Activated naive CD4-positive, alpha-beta T cell treated with anti-CD3 and anti-CD28 coated beads for 36 hours (primary cell): ENCODE measurements at regions not wholly inside any gene's neighbourhood (a gene's known extent, or its start where the extent isn't known, plus 50 kb on each side); places are given as distances from the start of the nearest gene placed in this dataset.
"Not testable (repeated sequence)": the region's sequence is repeated elsewhere in the genome, so short reads cannot be mapped to it uniquely, and the experiment has no call there.

Experiments used
- CTCF ChIA-PET: fragments of 350-600 bp; sonication (Branson Sonifier 250); formaldehyde crosslinking; loops from one replicate; lab custom pipeline; 2021; ENCODE audit warnings: antibody characterized with exemption; lab: Charles Lee
- DNase-seq: peaks from one replicate; pipeline ENCODE4 v3.0.0-alpha.2; 2020
- H3K27ac Mint-ChIP-seq: one replicate; pipeline ENCODE4 v1.8.0; 2021; ENCODE audit warnings: mild to moderate bottlenecking, mixed read lengths
- H3K27me3 Mint-ChIP-seq: one replicate; pipeline ENCODE4 v1.8.0; 2021; ENCODE audit warnings: low read depth, mixed read lengths
- H3K36me3 Mint-ChIP-seq: one replicate; pipeline ENCODE4 v1.8.0; 2021; ENCODE audit warnings: low read depth, mixed read lengths
- H3K4me1 Mint-ChIP-seq: one replicate; pipeline ENCODE4 v1.8.0; 2021; ENCODE audit warnings: low read depth, mixed read lengths
- H3K4me3 Mint-ChIP-seq: one replicate; pipeline ENCODE4 v1.8.0; 2021; ENCODE audit warnings: mild to moderate bottlenecking, moderate library complexity, mixed read lengths
- H3K9me3 Mint-ChIP-seq: one replicate; pipeline ENCODE4 v1.8.0; 2021; ENCODE audit warnings: mixed read lengths
- intact Hi-C: fragments of 100-400 bp; cut with micrococcal nuclease; formaldehyde crosslinking; loops from one replicate; pipeline ENCODE4 v1.15.1; 2023

- CTCF ChIA-PET, H3K9me3 Mint-ChIP-seq, H3K4me1 Mint-ChIP-seq, H3K27me3 Mint-ChIP-seq, H3K27ac Mint-ChIP-seq, H3K4me3 Mint-ChIP-seq, DNase-seq, H3K36me3 Mint-ChIP-seq: not testable (repeated sequence)
- intact Hi-C loops, result loop anchor here (10.0 kb wide), 1 partner anchor 135 kb away; no protein-coding TSS in a partner anchor
Measured at GRCh38 chr7:101679653-101680173, 50.6 kb upstream of the MYL10 start.

- Mint-ChIP-seq H3K4me1 (no peaks in the 10 kb centered on the region), H3K9me3 (no peaks in the 10 kb centered on the region), H3K27ac (no peak overlapping the region), H3K27me3 (no peaks in the 10 kb centered on the region), H3K36me3 (no peaks in the 10 kb centered on the region), H3K4me3 (no peak overlapping the region)
- DNase-seq, result no peak
- CTCF ChIA-PET, result interaction anchor here (1.5 kb wide), 1 partner anchor 557 kb away, joined by 3 read pairs; no protein-coding TSS in a partner anchor
- intact Hi-C loops, result loop anchor here (10.0 kb wide), 1 partner anchor 136 kb away; no protein-coding TSS in a partner anchor
Measured at GRCh38 chr7:101680406-101681145, 51.5 kb upstream of the MYL10 start.

- H3K4me3 Mint-ChIP-seq, result no peak overlapping the region
- no peak overlapping the region for H3K27ac Mint-ChIP-seq
- no peaks in the 10 kb centered on the region for H3K27me3 Mint-ChIP-seq
- no peak for DNase-seq
- CTCF ChIA-PET, result interaction anchor here (0.6 to 1.5 kb wide), 2 partner anchors 114 to 556 kb away, joined by 3 read pairs; no protein-coding TSS in a partner anchor
- H3K4me1 Mint-ChIP-seq, result no peaks in the 10 kb centered on the region
- intact Hi-C loops, result loop anchor here (10.0 kb wide), 1 partner anchor 137 kb away; no protein-coding TSS in a partner anchor
- H3K36me3 Mint-ChIP-seq, result no peaks in the 10 kb centered on the region
- H3K9me3 Mint-ChIP-seq, result no peaks in the 10 kb centered on the region
Measured at GRCh38 chr7:101681170-101682007, 52.3 kb upstream of the MYL10 start.

DNA sequence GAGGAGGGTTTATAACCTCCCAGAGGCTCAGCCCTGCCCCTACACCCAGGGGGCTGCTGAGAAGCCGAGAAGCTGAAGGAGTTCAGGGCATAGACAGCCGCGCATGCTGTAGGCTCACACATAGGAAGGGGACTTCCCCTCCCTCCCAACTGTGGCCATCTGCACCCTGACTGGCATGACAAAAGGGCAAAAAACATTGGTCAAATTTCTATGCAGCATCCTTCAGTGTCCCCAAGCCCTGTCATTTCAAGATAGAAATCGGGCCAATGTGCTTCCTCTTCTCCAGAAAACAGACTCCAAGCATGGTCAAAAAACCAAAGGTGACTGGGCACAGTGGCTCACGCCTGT, 55.9 kb upstream of the MYL10 start:
- DNase-seq, result no peak
- no peak overlapping the region for H3K27ac Mint-ChIP-seq
- H3K9me3 Mint-ChIP-seq, result no peaks in the 10 kb centered on the region
- no peaks in the 10 kb centered on the region for H3K4me1 Mint-ChIP-seq
- no peaks in the 10 kb centered on the region for H3K36me3 Mint-ChIP-seq
- intact Hi-C loops, result loop anchor here (10.0 kb wide), 1 partner anchor 140 kb away; no protein-coding TSS in a partner anchor
- CTCF ChIA-PET, result no interaction called here
- no peak overlapping the region for H3K4me3 Mint-ChIP-seq
- H3K27me3 Mint-ChIP-seq, result no peaks in the 10 kb centered on the region

DNA sequence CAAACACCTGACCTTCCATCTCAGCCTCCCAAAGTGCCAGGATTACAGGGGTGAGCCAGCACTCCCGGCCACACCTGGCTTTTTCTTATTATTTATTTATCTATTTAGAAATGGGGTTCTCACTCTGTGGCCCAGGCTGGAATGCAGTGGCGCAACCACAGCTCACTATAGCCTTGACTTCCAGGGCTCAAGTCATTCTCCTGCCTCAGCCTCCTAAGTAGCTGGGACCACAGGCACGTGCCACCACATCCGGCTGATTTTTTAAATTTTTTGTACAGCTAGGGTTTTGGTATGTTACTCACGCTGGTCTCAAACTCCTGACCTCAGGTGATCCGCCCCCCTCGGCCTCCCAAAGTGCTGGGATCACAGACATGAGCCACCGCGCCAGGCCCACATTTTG, 56.9 kb upstream of the MYL10 start:
- DNase-seq, result no peak
- intact Hi-C loops, result loop anchor here (10.0 kb wide), 1 partner anchor 141 kb away; no protein-coding TSS in a partner anchor
- CTCF ChIA-PET, result interaction anchor here (0.9 kb wide), 1 partner anchor 551 kb away, joined by 3 read pairs; no protein-coding TSS in a partner anchor
- Mint-ChIP-seq H3K9me3 (no peaks in the 10 kb centered on the region), H3K27me3 (no peaks in the 10 kb centered on the region), H3K27ac (no peak overlapping the region), H3K4me3 (no peak overlapping the region), H3K36me3 (no peaks in the 10 kb centered on the region), H3K4me1 (no peaks in the 10 kb centered on the region)

- H3K9me3 Mint-ChIP-seq, result no peaks in the 10 kb centered on the region
- H3K27me3 Mint-ChIP-seq, result no peaks in the 10 kb centered on the region
- no peak for DNase-seq
- no peaks in the 10 kb centered on the region for H3K4me1 Mint-ChIP-seq
- H3K36me3 Mint-ChIP-seq, result no peaks in the 10 kb centered on the region
- no peak overlapping the region for H3K4me3 Mint-ChIP-seq
- CTCF ChIA-PET, result no interaction called here
- intact Hi-C loops, result loop anchor here (10.0 kb wide), 1 partner anchor 142 kb away; no protein-coding TSS in a partner anchor
- H3K27ac Mint-ChIP-seq, result no peak overlapping the region
Measured at GRCh38 chr7:101687081-101687480, 58.0 kb upstream of the MYL10 start.

GRCh38 chr7:101687791-101688182, 58.7 kb upstream of the MYL10 start:
- CTCF ChIA-PET, result interaction anchor here (1.0 to 1.5 kb wide), 2 partner anchors 10 to 89 kb away, joined by 3 read pairs; no protein-coding TSS in a partner anchor
- no peaks in the 10 kb centered on the region for H3K27me3 Mint-ChIP-seq

DNA sequence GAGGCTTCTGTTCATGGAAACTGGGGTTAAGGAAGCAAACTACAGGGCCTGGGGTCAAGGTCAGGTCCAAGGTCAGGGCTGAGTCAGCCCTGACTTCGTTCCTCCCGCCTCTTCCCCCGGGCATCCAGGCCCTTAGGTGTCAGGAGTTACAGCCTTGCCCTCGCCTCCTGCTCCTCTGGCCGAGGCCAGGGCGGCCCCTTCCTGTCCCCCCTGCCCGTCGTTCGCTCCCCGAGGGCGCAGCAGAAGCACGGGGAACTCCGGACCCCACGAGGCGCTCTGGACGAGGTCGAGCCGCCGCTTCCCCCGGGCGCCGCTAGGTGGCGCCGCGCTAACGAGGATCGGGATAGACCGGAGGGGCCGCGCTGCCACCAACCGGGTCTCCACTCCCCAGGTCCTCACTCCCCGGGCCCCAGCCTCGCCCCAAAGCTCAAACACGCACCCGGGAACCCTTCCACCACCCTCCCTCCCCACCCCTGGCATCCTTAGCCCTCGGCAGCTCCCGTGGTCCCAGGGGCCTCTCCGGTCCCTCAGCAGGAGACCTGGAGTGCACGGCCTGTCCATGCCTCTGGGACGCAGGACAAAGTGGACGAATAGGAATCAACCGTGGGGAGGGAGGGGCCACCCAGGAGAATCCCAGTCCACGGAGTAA, 59.2 kb upstream of the MYL10 start:
- Mint-ChIP-seq H3K4me1 (no peaks in the 10 kb centered on the region), H3K4me3 (no peak overlapping the region), H3K9me3 (no peaks in the 10 kb centered on the region), H3K27me3 (no peaks in the 10 kb centered on the region), H3K27ac (no peak overlapping the region), H3K36me3 (no peaks in the 10 kb centered on the region)
- CTCF ChIA-PET, result interaction anchor here (0.6 to 1.5 kb wide), 5 partner anchors 10 to 131 kb away, joined by 3 to 6 read pairs (median 3); no protein-coding TSS in a partner anchor
- intact Hi-C loops, result loop anchor here (1.0 to 10.0 kb wide), 5 partner anchors 86 to 584 kb away; no protein-coding TSS in a partner anchor
- peak; percentile 84 for DNase-seq

More at GRCh38 chr7:101687791-101688182, 58.7 kb upstream of the MYL10 start:
- Mint-ChIP-seq H3K9me3 (no peaks in the 10 kb centered on the region), H3K4me3 (no peak overlapping the region), H3K27ac (no peak overlapping the region), H3K36me3 (no peaks in the 10 kb centered on the region), H3K4me1 (no peaks in the 10 kb centered on the region)
- DNase-seq, result no peak
- intact Hi-C loops, result loop anchor here (1.0 to 10.0 kb wide), 5 partner anchors 85 to 585 kb away; no protein-coding TSS in a partner anchor

- Mint-ChIP-seq H3K36me3 (no peaks in the 10 kb centered on the region), H3K27me3 (no peaks in the 10 kb centered on the region), H3K9me3 (no peaks in the 10 kb centered on the region), H3K4me1 (no peaks in the 10 kb centered on the region), H3K4me3 (no peak overlapping the region), H3K27ac (no peak overlapping the region)
- DNase-seq, result no peak
- intact Hi-C loops, result loop anchor here (1.0 to 10.0 kb wide), 5 partner anchors 87 to 583 kb away; no protein-coding TSS in a partner anchor
- CTCF ChIA-PET, result interaction anchor here (0.6 to 1.5 kb wide), 7 partner anchors 11 to 130 kb away, joined by 3 to 6 read pairs (median 3); no protein-coding TSS in a partner anchor
Measured at GRCh38 chr7:101688995-101689907, 60.2 kb upstream of the MYL10 start.

DNA sequence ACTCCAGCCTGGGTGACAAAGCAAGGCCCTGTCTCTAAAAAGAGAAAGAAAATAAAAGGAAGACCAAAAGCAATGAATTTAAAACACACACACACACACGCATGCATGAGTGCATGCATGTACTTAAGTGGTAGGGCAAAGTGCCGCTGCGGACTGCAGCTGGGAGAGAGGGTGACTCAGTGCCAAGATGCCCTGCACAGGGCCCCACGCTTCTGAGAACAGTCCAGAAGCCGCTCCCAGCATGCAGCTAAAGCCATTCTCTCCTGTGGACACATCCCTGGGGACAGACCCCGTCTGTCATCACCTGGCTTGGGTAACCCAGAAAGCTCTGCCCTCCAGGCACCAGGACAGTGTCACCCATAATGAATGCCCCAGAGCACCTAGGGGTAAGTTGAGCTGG, 61.0 kb upstream of the MYL10 start:
- H3K36me3 Mint-ChIP-seq, result no peaks in the 10 kb centered on the region
- DNase-seq, result no peak
- no peak overlapping the region for H3K27ac Mint-ChIP-seq
- intact Hi-C loops, result no loop called here
- no peaks in the 10 kb centered on the region for H3K9me3 Mint-ChIP-seq
- H3K27me3 Mint-ChIP-seq, result no peaks in the 10 kb centered on the region
- no peaks in the 10 kb centered on the region for H3K4me1 Mint-ChIP-seq
- H3K4me3 Mint-ChIP-seq, result no peak overlapping the region
- CTCF ChIA-PET, result interaction anchor here (0.7 kb wide), 1 partner anchor 117 kb away, joined by 3 read pairs; no protein-coding TSS in a partner anchor
